ENCODE measurements at regions not wholly inside any gene's neighbourhood (a gene's known extent, or its start where the extent isn't known, plus 50 kb on each side); places are given as distances from the start of the nearest gene placed in this dataset.

GRCh38 chr16:87249425-87249824 is 67.8 kb downstream of the C16orf95 start:
- no peaks in the 10 kb centered on the region for H3K9me3 ChIP-seq (replicated peaks; ENCODE audit: insufficient read depth, low read length)
- no peak overlapping the region for H2AFZ ChIP-seq (ENCODE audit: low read length)
- no peak overlapping the region for H3K27ac ChIP-seq (ENCODE audit: low read length)
- no peaks in the 10 kb centered on the region for H3K4me1 ChIP-seq (ENCODE audit: low read length)
- H3K4me3 ChIP-seq (ENCODE audit: low read length) = no peak overlapping the region
- no peaks in the 10 kb centered on the region for H3K27me3 ChIP-seq (replicated peaks; ENCODE audit: insufficient read depth, low read length)
- no peaks in the 10 kb centered on the region for H3K36me3 ChIP-seq (replicated peaks; ENCODE audit: insufficient read depth, low read length)
- no peak for TF ChIP-seq EZH2 (optimal IDR thresholded peaks at IDR 0.05; ENCODE audit: low read depth, low read length)
- no peak for TF ChIP-seq CTCF (IDR thresholded peaks at IDR 0.05; ENCODE audit: low read length)
- TF ChIP-seq EZH2phosphoT487 (IDR thresholded peaks at IDR 0.05; ENCODE audit: low read length) = no peak
- no peaks in the 10 kb centered on the region for H3F3A ChIP-seq (ENCODE audit: insufficient read depth, low read length)
- no peaks in the 10 kb centered on the region for H3K9me2 ChIP-seq (replicated peaks; ENCODE audit: insufficient read depth, low read length)
- no peaks in the 10 kb centered on the region for H3K79me2 ChIP-seq (ENCODE audit: low read length)
- H4K20me1 ChIP-seq (ENCODE audit: insufficient read depth, low read length) = no peaks in the 10 kb centered on the region
- no peak for DNase-seq
- H3K9ac ChIP-seq (ENCODE audit: low read length) = no peak overlapping the region
- no peak overlapping the region for H3K4me2 ChIP-seq (ENCODE audit: low read depth, low read length)

GRCh38 chr16:87250431-87250960 is 66.7 kb downstream of the C16orf95 start:
- no peak for TF ChIP-seq CTCF (IDR thresholded peaks at IDR 0.05; ENCODE audit: low read length)
- TF ChIP-seq EZH2 (optimal IDR thresholded peaks at IDR 0.05; ENCODE audit: low read depth, low read length) = no peak
- TF ChIP-seq EZH2phosphoT487 (IDR thresholded peaks at IDR 0.05; ENCODE audit: low read length) = no peak

GRCh38 chr16:87252269-87252970 is 64.8 kb downstream of the C16orf95 start:
- Histone ChIP-seq H3K79me2 (ENCODE audit: low read length) (no peaks in the 10 kb centered on the region), H3K4me3 (ENCODE audit: low read length) (no peak overlapping the region), H3K9me2 (replicated peaks; ENCODE audit: insufficient read depth, low read length) (no peaks in the 10 kb centered on the region), H4K20me1 (ENCODE audit: insufficient read depth, low read length) (no peaks in the 10 kb centered on the region), H3F3A (ENCODE audit: insufficient read depth, low read length) (no peaks in the 10 kb centered on the region), H3K27me3 (replicated peaks; ENCODE audit: insufficient read depth, low read length) (no peaks in the 10 kb centered on the region), H3K4me2 (ENCODE audit: low read depth, low read length) (no peak overlapping the region), H2AFZ (ENCODE audit: low read length) (no peak overlapping the region), H3K4me1 (ENCODE audit: low read length) (no peaks in the 10 kb centered on the region), H3K36me3 (replicated peaks; ENCODE audit: insufficient read depth, low read length) (no peaks in the 10 kb centered on the region), H3K9ac (ENCODE audit: low read length) (no peak overlapping the region), H3K27ac (ENCODE audit: low read length) (no peak overlapping the region), H3K9me3 (replicated peaks; ENCODE audit: insufficient read depth, low read length) (no peaks in the 10 kb centered on the region)
- DNase-seq = no peak
- no peak for TF ChIP-seq CTCF (IDR thresholded peaks at IDR 0.05; ENCODE audit: low read length)
- TF ChIP-seq EZH2phosphoT487 (IDR thresholded peaks at IDR 0.05; ENCODE audit: low read length) = no peak
- no peak for TF ChIP-seq EZH2 (optimal IDR thresholded peaks at IDR 0.05; ENCODE audit: low read depth, low read length)

More at GRCh38 chr16:87250431-87250960, 66.7 kb downstream of the C16orf95 start:
- Histone ChIP-seq H2AFZ (ENCODE audit: low read length) (no peak overlapping the region), H3K4me1 (ENCODE audit: low read length) (no peaks in the 10 kb centered on the region), H3K79me2 (ENCODE audit: low read length) (no peaks in the 10 kb centered on the region), H3K9me2 (replicated peaks; ENCODE audit: insufficient read depth, low read length) (no peaks in the 10 kb centered on the region), H3K27me3 (replicated peaks; ENCODE audit: insufficient read depth, low read length) (no peaks in the 10 kb centered on the region), H3K9me3 (replicated peaks; ENCODE audit: insufficient read depth, low read length) (no peaks in the 10 kb centered on the region), H3F3A (ENCODE audit: insufficient read depth, low read length) (no peaks in the 10 kb centered on the region), H3K27ac (ENCODE audit: low read length) (no peak overlapping the region), H3K36me3 (replicated peaks; ENCODE audit: insufficient read depth, low read length) (no peaks in the 10 kb centered on the region), H4K20me1 (ENCODE audit: insufficient read depth, low read length) (no peaks in the 10 kb centered on the region), H3K4me2 (ENCODE audit: low read depth, low read length) (no peak overlapping the region), H3K4me3 (ENCODE audit: low read length) (no peak overlapping the region), H3K9ac (ENCODE audit: low read length) (no peak overlapping the region)
- DNase-seq = no peak
